ENCODE measurements at regions not wholly inside any gene's neighbourhood (a gene's known extent, or its start where the extent isn't known, plus 50 kb on each side); places are given as distances from the start of the nearest gene placed in this dataset.
"Not testable (repeated sequence)": the region's sequence is repeated elsewhere in the genome, so short reads cannot be mapped to it uniquely, and the experiment has no call there.

- DNase-seq (ENCODE audit: low read depth): no peak
These were observed 268.9 kb upstream of the PFKP start for GRCh38 chr10:2798336-2799022.

DNA sequence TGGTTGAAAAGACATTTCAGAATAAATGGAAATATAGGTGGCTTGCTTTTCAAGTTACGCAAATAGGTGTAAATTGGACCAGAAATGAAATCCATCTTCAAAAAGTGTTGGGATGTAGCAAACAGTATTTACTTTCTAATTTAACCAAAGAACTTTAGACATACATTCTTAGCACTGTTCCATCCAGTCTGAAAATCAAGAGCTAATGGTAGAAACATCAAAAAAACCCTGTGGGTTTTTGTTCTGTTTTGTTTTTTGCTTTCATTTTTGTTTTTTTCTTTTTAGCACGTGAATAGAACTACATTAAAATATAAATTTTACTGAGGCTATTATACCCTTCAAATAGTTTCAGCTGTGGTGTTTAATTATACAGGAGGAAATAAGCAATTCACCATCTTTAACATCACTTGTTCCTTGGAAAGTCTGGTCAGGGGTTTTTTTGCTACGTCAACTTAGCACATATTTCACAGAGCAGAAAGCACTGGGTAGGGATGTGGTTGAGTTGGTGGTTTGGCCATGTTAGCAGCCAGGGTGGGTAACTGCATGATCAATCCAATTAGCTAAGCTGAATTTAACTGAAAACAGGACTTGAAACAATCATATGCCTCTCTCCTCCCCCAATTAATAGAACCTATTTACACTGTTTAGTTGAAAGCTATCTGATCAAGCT lies 275.4 kb upstream of the PFKP start:
- DNase-seq (ENCODE audit: low read depth): no peak

DNA sequence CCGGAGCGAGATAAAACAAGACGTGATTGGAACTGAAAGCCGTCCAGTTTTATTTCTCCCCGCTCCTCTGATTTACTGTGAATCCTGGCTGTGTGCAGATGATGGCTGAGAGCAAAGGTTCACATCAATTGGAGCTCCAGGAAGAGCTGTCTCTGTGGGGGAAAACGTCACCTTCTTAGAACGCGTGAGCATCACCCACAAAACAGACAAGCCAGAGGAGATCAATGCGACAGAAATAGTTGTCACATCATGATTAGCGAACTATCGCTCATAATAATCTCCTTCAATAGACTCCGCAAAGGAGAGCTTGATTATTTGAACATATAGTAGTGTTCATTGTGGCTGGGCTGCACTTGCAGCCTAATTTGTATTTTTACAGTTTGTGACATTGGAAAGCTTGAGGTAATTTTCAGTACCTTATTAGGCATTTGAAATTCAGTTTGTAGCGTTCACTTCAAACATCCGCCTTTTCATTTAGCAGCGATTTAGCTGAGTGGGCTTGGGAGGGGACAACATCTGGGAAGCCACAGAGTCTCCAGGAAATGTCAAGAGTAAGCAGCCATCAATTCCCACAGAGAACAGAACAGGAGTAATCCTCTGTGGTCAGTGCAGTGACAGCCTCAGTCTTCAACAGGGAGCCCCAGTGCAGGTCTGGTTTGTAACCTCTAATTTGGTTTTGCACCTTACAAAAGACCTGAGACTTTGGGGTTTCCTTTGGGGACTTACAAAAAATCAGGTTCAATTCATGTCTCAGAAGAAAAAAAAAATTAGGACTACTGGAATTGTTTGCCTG lies 276.8 kb upstream of the PFKP start:
- DNase-seq (ENCODE audit: low read depth): no peak

DNA sequence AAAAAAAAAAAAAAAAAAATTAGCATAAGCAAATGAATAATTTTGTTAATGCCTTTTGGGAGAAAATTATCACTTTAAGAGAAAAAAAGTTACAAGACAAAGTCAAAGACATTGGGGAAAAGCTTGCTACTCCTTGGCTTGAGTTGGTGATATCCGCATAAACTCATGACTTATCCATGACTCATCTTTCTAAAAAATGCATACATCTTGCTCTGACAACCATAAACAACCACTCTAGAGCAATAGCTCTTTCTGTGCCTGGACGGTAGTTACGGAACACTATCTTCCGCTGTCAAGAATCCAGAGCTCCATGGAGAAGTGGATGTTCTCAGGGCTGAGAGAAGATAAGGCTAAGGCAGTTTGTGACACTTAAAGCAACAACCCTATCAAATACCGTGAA lies 281.1 kb upstream of the PFKP start:
- peak; percentile 22 for DNase-seq (ENCODE audit: low read depth)

DNA sequence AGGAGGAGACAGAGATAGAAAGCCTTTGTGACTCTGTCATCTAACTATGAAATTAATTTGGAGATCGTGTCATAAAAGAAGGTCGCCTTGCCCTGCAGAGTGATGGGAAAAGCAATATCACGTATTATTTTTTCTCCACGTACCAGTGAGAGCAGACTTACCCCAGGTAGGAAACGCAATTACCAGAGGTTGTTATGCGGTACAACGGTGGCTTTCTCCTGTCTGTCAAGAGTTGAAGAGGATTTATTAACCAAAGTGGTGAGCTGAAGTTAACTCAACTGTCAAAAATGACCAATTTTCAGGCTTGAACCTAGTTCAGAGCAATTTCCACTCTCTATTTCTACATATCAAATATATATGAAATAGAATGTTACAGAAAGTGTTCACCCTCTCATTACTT lies 282.6 kb upstream of the PFKP start:
- no peak for DNase-seq (ENCODE audit: low read depth)

DNA sequence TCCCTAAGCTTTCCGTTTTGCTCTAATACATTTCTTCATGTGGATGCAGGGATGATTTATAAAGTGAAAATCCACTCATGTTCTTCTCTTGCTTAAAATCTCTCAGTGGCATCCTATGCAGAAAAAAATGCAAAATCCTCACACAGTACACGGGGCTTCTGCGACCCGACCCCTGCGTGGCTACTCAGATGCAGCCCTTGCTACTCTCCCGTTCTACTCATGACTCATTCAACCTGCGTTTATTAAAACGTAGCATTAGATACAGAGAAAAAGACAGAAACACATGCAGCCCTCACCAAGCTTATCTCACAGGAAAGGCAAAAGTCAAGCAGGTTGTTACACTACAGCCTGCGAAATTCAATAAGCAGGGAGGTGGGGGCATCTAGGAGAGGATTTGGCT lies 284.4 kb upstream of the PFKP start:
- no peak for DNase-seq (ENCODE audit: low read depth)

- no peak for DNase-seq (ENCODE audit: low read depth)
These were observed 285.1 kb upstream of the PFKP start for GRCh38 chr10:2782265-2782664.

- DNase-seq (ENCODE audit: low read depth): no peak
These were observed 289.5 kb upstream of the PFKP start for GRCh38 chr10:2777666-2778355.

DNA sequence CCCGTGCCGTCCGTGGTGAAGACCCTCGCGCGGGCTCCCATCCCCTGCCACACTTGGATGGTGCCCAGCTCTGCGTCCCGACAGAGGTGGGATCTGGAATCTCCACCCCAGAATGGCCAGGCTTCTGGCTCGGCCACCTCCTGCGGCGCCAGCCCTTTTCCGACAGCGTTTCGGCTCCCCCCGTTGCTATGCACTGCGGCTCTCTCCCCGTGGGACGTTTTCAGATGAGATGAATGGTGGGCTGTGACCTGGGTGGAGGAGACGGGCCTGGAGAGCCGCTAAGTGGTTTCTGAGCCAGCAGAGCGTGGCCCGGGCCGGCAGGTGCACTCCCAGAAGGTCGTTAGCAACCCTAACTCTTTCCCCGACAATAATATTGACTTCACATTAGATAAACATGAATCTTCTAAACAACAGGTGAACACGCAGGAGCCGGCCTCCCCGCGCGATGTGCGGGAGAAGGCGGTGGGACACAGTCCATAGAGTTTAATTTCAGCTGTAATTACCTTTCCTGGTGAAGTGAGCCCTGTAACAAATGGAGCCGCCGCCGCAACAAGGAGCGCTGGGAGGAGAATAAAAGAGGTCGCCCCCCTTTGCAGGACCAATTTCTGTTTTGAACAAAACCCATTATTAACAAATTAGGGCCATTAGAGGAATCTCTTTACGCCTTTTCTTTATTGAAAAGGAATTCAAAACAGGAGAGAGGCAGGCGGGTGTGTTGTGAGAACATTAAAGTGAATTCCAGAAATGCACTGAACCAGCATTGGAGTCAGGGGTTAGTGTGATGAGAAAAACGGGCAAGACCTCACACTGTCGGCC lies 294.3 kb upstream of the PFKP start:
- DNase-seq (ENCODE audit: low read depth): no peak

DNA sequence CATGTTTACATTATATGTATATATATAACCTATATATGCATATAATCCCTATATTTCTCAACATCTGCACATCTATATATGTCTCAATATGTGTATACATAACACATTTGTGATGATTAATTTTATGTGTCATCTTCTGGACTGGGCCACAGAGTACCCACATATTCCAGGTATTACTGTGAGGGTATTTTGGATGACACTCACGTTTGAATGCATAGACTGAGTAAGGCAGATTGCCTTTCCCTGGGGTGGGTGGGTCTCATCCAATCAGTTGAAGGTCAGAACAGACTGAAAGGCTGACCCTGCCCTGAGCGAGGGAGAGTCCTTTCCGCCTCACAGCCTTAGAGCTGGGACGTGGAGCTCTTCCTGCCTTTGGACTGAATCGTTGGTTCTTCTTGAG lies 295.2 kb upstream of the PFKP start:
- no peak for DNase-seq (ENCODE audit: low read depth)

DNA sequence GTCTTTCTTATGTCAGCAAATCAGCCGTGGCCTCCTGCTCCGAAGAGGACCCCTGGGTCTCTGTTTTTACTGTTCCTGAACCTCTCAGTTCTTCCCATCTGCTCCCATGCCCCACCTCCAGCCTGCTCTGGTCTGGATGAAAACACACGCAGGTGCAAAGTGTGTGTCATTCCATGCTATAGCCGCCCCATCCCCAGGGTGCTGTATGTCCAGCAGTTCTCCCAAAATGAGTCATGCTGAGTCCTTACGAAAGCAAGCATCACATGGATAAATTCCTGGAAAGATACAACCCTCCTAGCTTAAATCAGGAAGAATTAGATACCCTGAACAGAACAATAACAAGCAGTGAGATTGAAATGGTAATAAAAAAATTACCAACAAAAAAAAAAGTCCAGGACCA lies 300.1 kb upstream of the PFKP start:
- not testable (repeated sequence) for DNase-seq (ENCODE audit: low read depth)

- DNase-seq (ENCODE audit: low read depth): no peak
These were observed 305.4 kb upstream of the PFKP start for GRCh38 chr10:2761971-2762370.

GRCh38 chr10:2761311-2761710 lies 306.0 kb upstream of the PFKP start:
- no peak for DNase-seq (ENCODE audit: low read depth)

DNA sequence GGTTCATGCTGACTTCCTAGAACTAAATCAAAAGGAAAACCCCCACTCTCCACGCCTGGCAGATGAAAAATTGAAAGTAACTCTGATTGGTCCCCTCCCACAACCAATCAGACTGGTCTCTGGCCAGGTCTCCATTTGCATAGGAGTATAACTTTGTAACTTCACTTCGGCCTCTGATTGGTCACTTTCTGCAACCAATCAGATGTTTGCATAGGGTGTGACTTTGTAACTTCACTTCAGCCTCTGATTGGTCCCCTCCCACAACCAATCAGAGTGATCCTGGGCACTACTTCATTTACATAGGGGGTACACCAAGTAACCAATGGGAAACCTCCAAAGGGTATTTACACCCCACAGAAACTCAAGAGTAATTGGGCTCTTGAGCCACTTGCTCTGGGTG lies 306.6 kb upstream of the PFKP start:
- peak; percentile 8 for DNase-seq (ENCODE audit: low read depth)

DNA sequence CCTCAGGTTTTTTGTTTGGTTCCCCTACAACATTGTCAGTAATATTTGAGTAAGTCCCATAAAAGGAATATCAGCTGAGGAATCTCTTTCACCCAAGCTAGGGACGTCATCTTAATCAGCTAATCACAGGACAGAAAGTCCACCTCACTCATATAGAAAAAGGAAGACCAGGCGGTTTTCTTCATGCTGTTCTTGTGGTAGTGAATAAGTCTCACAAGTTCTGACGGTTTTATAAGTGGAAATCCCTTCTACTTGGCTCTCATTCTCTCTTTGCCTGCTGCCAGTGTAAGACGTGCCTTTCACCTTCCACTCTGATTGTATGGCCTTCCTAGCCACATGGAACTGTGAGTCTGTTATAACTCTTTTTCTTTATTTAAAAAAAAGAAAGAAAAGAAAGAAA lies 308.1 kb upstream of the PFKP start:
- no peak for DNase-seq (ENCODE audit: low read depth)

GRCh38 chr10:2754943-2755342 lies 312.4 kb upstream of the PFKP start:
- DNase-seq (ENCODE audit: low read depth): no peak

- no peak for DNase-seq (ENCODE audit: low read depth)
These were observed 319.1 kb upstream of the PFKP start for GRCh38 chr10:2748287-2748686.

- DNase-seq (ENCODE audit: low read depth): no peak
These were observed 320.7 kb upstream of the PFKP start for GRCh38 chr10:2746638-2747037.

- no peak for DNase-seq (ENCODE audit: low read depth)
These were observed 321.7 kb upstream of the PFKP start for GRCh38 chr10:2745666-2746065.

DNA sequence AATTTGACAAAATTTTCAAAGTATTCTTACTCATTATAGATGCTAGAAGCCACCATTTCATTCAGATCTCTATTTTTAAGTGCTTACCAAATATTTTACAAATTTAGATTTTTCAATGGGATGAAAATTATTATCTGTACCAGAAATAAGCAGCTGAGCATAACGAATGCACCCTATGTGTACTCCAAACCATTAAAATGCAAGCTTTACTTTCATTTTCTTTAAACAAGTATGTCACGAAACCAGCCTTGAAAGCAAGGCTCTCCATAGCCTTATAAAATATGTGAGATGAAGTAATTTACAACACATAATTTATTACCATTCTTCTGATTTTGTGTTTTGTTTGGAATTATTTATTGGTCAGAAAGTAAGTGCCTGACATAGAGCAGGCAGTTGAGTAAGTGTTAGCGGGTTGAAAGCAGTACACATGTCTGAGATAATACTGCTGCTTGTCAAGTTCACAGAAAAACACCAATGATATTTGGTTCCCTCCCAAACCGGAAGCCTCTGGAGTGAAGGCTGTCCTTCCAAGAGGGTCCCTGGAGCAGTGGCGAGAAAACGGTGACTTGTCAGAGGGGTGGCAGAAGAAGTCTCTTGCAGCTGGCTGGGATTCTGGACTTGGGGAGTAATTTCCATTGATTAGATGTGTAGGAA lies 322.7 kb upstream of the PFKP start:
- DNase-seq (ENCODE audit: low read depth): no peak

DNA sequence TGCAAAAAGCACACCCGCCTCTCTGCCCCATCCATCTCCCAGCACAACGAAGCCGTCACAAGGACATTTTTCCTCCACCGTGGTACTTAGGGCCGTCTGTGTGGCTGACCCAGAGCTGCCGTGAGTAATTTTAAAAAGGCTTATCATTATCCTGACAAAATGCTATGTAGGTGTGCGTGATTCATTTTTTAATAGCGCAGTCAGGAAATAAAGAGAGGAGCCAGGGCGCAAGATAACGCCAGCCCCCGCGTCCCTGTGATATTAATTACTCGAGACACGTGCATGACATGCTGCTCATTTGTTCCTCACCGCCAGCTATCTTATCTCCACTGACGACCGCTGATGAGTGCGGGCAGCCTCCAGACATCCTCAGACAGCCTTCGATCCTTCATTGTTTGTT lies 332.7 kb upstream of the PFKP start:
- no peak for DNase-seq (ENCODE audit: low read depth)

Data from RPMI7951 (cell line).